ENCODE measurements at regions not wholly inside any gene's neighbourhood (a gene's known extent, or its start where the extent isn't known, plus 50 kb on each side); places are given as distances from the start of the nearest gene placed in this dataset.

GRCh38 chr21:15436031-15436430 lies 293.8 kb upstream of the USP25 start:
- TF ChIP-seq CTCF (IDR thresholded peaks at IDR 0.05; ENCODE audit: insufficient read depth, low read length) = no peak
- TF ChIP-seq REST (IDR thresholded peaks at IDR 0.05; ENCODE audit: insufficient replicate concordance, low read depth) = no peak
- no peak for TF ChIP-seq POLR2AphosphoS5 (IDR thresholded peaks at IDR 0.05; ENCODE audit: low read depth)
- no peak for TF ChIP-seq GABPA (IDR thresholded peaks at IDR 0.05; ENCODE audit: low read depth)
- no peak for TF ChIP-seq SPI1 (IDR thresholded peaks at IDR 0.05; ENCODE audit: borderline replicate concordance, low read depth)
